AG08396 (cell line): ENCODE measurements at regions not wholly inside any gene's neighbourhood (a gene's known extent, or its start where the extent isn't known, plus 50 kb on each side); places are given as distances from the start of the nearest gene placed in this dataset.

Source experiments
- DNase-seq: peaks from one replicate; pipeline ENCODE4 v3.0.0; 2012; ENCODE audit warnings: low spot score, mixed read lengths

GRCh38 chr16:66289051-66289680, 77.3 kb upstream of the CDH5 start:
- no peak for DNase-seq

GRCh38 chr16:66287926-66288325, 78.6 kb upstream of the CDH5 start:
- no peak for DNase-seq

GRCh38 chr16:66287416-66287815, 79.1 kb upstream of the CDH5 start:
- no peak for DNase-seq

GRCh38 chr16:66286527-66286926, 80.0 kb upstream of the CDH5 start:
- DNase-seq: no peak

- DNase-seq: no peak
Measured at GRCh38 chr16:66278604-66279262, 87.8 kb upstream of the CDH5 start.

GRCh38 chr16:66278111-66278531, 88.4 kb upstream of the CDH5 start:
- DNase-seq: no peak

GRCh38 chr16:66277311-66278070, 89.0 kb upstream of the CDH5 start:
- no peak for DNase-seq

- DNase-seq: peak; percentile 77
Measured at GRCh38 chr16:66275775-66276428, 90.6 kb upstream of the CDH5 start.

- DNase-seq: peak; percentile 40
Measured at GRCh38 chr16:66274335-66275110, 92.0 kb upstream of the CDH5 start.

GRCh38 chr16:66273644-66274334, 92.7 kb upstream of the CDH5 start:
- DNase-seq: peak; percentile 37

- no peak for DNase-seq
Measured at GRCh38 chr16:66273053-66273452, 93.4 kb upstream of the CDH5 start.

- no peak for DNase-seq
Measured at GRCh38 chr16:66272461-66272860, 94.0 kb upstream of the CDH5 start.

GRCh38 chr16:66271074-66272060, 95.1 kb upstream of the CDH5 start:
- no peak for DNase-seq

GRCh38 chr16:66270333-66270927, 96.1 kb upstream of the CDH5 start:
- peak; percentile 89 for DNase-seq

GRCh38 chr16:66269617-66270332, 96.7 kb upstream of the CDH5 start:
- no peak for DNase-seq

- no peak for DNase-seq
Measured at GRCh38 chr16:66267292-66268014, 99.0 kb upstream of the CDH5 start.

- DNase-seq: peak; percentile 89
Measured at GRCh38 chr16:66266436-66267291, 99.8 kb upstream of the CDH5 start.
